CD4-positive, alpha-beta T cell treated with Interleukin-4 for 1 hour (primary cell): ENCODE measurements at regions not wholly inside any gene's neighbourhood (a gene's known extent, or its start where the extent isn't known, plus 50 kb on each side); places are given as distances from the start of the nearest gene placed in this dataset.
A peak's percentile ranks its signal among the peaks of the same experiment; 100 is the strongest.
"Not testable (repeated sequence)": the region's sequence is repeated elsewhere in the genome, so short reads cannot be mapped to it uniquely, and the experiment has no call there.

Experiments used
- DNase-seq, 2 donors: peaks; one replicate each; pipeline ENCODE4 v3.0.0-alpha.2; 2020 to 2022

DNA sequence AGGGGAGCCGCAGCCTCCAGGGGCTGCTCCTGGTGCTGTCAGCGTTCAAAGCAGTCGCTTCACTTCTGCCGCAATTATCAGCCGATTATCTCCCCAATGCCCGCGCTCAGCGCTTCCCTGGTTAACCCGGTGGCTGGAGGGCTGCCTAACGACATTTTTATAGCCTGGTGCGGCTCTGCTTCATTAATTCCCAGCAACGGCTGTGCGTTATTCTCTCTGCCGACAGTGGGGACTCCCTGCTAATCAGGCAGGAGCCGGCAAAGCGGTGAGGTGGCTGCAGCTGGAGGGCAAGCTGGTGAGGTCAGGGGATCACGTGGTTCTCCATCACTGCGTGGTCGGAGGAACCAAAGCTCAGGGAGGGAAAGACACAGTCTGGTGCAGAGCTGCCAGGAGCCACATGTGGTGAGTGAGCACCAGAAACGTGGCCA lies 62.9 kb downstream of the GLRX5 start:
- DNase-seq = no peak

DNA sequence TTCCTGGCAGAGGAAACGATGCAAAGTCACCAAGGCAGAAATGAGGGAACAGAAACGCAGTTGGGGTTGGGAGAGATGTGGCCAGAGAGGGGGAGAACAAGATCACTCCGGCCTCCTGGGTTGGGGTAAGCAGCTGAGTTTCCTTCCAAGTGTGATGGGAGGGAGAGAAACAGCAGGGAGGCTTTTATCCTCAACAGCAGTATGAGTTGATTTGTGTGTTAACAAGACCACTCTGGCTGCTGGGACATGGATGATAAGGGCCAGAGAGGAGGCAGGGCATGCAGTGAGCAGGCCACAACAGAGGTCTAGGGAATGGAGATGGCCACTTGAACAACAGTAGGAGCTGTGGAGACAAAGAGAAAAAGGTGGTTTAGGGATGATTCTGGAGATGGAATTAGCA lies 66.8 kb downstream of the GLRX5 start:
- no peak for DNase-seq

DNA sequence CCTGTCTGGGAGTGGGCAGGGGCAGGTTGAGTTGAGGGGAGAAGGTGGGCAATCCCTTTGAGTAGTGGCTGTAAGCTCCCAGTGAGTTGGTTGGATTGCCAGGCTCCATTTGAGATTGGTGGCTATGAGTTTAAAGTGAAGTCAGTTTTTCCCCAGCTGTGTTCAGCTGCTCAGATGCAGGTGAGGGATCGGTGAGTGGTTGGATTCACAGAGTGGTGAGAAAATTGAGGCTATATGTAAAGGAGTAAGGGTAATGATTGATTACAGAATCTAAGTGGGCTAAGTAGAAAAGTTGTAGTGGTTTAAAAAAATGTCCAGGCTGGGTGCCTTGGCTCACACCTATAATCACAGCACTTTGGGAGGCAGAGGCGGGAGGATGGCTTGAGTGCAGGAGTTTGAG lies 68.6 kb downstream of the GLRX5 start:
- no peak for DNase-seq

DNA sequence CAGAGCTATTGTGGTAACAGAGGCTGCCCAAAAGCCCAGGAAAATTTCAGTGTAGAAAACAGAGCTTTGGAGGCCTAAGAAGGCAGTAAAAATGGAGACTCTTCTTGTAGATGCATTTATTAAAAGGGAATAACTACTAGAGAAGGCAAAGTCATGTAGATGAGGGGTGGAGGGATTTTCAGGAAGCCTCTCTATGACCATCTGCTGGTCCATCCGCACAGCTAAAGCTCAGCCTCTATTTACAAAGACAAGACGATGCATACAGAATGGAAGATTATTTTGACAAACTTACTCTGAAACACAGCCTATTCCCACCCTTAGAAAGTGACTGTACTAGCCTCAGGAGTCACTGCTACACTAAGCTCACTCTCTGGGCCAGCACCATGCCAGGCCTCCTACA lies 71.4 kb downstream of the GLRX5 start:
- no peak for DNase-seq

DNA sequence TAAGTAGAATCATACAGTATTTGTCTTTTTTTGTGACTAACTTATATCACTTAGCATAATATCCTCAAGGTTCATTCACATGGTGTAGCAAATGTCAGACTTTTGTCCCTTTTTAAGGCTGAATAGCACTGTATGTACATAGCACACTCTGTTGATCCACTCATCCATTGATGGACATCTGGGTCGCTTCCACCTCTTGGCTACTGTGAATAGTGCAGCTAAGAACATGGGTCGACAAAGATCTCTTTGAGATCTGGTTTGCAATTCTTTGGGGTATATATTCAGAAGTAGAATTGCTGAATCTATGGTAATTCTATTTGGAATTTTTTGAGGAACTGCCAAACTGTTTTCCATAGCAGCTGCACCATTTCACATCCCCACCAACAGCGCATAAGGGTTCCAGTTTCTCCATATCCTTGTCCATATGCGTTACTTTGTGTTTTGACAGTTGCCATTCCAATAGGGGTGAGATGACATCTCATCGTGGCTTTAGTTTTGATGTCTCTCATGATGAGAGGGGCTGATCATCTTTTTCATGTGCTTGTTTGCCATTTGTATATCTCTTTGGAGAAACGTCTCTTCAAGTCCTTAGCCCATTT lies 73.9 kb downstream of the GLRX5 start:
- no peak for DNase-seq

DNA sequence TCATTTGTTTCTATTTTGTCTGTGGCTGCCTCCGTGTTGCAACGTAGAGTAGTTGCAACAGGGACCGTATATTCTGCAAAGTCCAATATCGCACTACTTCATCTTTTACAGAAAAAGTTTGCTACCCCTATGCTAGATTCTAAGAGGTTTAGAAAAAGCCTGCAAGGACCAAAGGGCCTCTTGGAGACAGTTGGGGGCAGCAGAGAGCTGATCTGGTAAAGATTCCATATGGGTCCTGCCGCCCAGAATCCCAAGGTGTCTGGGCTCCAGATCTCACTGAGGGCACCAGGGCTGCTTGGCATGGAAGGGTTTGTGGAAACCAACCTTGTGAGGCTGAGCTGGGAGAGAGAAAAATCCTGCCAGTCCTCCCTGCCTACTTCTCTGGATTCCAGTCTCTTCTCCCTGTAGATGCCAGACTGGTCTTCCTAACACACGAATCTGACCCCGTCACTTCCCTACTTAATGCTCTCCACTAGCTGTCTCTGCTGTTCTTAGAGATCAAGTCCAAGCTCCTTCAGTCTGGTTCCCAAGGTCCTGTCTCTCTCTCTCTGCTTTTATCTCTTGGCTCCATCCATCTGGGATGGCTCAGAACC lies 74.6 kb downstream of the GLRX5 start:
- DNase-seq = no peak

DNA sequence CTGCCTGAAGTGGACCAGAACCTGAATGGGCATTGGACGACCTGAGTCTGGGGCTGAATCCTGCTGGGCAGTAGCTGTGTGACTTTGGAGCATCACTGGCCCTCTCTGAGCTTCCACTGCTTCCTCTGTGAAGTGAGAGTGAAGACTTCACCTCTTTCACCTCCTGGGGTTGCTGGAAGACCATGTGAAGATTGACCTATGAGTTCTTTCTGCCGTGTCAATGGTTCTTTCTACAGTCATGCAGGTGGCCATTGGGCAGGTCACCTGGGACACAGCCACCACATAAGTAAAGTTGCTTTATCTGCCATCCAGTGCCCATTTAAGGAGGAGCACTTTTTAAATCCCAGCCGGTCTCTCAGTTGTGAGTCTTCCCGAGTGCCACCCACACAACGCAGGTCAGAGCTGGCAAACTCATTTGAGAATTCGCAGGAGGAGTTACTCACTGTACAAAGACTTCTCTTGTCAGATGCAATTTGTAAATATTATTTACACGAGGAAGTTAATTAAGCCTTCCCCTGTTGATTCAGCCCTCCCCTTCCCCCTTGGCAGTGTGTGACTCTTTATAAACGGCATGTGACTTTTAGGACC lies 74.8 kb upstream of the TCL1B start:
- DNase-seq = no peak

DNA sequence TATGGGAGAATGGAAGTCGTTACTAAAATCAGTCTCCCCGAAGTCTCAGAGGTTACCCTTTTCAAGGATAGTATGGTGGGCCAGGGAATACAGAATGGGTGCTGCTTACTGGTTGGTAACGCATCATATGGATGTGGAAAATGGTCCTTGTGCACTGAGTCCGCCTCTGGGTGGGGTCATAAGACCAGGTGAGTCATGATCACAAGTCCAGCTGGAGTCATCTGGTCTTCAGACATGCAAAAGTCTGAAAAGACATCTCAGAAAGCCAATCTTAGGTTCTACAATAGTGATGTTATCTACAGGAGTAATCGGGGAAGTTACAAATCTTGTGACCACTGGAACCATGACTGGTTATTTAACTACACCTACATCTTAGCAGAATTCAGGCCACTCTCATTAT lies 71.9 kb upstream of the TCL1B start:
- no peak for DNase-seq

DNA sequence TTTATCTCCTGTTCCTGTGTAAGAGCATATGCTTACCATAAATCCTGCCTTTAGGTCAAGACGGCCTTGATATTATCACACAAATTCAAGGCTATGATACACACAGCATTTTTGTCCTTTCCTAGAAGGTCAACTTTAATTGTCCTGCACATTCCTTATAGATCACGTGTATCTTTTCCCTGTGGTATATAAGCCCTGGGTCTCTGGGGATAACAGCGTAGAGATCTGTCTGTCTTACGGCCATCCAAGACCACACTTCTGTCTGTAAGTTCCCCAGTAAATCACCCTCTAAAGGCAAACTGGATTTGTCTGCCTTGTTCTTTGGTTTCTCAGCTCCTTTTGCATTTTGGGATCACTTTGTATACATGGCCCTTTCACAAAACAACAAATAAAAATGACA lies 69.5 kb upstream of the TCL1B start:
- no peak for DNase-seq

DNA sequence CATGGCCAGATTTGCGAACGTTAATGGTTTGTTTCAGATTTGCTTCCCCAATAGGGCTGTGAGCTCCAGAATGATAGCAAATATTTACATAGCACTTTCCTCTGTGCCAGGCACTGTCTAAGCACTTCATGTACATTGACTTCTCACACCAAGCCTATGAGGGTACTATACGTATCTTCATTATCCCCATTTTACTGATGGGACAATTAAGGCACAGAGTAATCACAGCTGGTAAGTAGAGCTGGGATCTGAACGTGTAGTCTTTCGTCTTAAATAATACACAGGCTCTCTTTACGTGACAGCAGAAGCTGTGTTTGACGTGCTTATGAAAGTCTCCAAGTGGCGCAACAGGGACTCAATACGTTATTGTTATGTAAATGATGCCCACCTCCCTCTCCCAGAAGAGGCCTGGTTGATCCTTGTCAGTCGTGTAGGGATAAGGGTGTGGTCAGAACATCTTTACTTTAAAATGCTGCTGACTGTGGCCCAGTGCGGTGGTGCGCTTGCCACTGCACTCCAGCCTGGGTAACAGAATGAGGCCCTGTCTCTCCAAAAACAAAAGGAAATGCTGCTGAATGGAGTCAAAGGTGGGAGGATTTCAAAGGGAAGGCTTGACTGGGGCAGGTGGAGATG lies 66.3 kb upstream of the TCL1B start:
- no peak for DNase-seq

DNA sequence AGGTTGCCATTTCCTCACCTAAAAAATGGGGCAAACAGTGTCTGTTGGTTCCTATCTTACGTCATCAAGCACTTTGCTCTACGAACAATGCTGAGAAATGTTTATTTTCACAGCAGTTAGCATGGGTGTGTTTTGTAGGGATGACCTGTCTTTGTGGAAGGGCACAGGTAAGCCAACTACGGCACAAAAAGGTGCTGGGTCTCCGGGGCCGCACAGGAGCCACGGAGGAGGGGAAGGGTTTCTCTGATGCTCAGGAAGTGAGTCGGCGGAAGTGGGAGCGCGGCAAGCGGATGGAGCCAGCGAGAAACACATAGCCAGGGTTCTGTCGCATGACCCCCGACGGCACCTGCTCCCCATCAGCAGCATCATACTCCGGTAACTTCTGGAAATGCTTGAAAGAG lies 65.6 kb upstream of the TCL1B start:
- DNase-seq = peak in 1 of 2 donors; percentile 17

DNA sequence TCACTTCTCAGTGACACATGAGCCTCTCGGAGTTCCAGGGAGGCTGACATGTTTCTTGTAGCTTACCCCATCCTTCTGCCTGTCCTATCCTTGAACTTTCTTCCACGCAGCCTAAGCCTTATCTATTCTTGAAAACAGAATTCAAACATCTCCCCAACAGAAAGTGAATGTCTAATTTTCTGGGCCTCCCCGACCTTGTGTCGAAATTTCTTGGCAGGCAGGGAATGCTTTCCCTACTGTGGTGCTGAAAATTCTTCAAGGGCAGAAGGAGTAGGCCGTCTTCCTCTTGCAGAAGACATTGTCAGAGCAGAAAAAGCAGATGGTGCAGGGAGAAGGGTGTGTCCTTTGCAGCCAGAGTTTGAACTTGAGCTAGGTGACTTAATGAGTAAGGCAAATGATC lies 63.0 kb upstream of the TCL1B start:
- no peak for DNase-seq

DNA sequence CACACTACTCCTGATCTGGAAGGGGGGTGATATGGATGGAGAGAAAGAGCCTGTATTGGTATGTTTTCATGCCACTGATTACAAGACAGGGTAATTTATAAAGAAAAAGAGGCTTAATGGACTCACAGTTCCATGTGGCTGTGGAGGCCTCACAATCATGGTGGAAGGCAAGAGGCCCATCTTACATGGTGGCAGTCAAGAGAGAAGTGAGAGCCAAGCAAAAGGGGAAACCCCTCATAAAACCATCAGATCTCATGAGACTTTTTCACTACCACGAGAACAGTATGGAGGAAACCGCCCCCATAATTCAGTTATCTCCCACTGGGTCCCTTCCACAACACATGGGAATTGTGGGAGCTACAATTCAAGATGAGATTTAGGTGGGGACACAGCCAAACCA lies 60.5 kb upstream of the TCL1B start:
- DNase-seq = not testable (repeated sequence)

DNA sequence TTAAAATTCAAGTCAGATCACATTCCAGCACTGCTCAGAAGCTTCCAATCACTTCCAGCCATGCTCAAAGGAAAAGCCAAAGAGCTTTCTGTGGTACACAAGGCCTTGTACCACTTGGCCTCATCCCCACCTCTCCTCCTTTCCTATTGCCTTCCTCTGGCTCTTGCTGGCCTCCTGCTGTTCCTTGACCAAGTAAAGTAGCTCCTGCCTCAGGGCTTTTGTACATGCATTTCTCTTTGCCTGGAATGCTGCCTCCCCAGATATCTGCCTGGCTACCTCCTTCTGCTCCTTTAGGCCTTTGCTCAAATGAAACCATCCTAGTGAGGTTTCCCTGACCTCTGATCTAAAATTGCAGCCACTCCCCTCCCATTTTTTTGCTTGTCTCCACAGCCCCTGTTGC lies 51.2 kb upstream of the TCL1B start:
- DNase-seq = no peak
